HG02642 (cell line): ENCODE measurements at regions not wholly inside any gene's neighbourhood (a gene's known extent, or its start where the extent isn't known, plus 50 kb on each side); places are given as distances from the start of the nearest gene placed in this dataset.

Experiments
- ATAC-seq: cut with Tn5 transposase; IDR thresholded peaks from one replicate; pipeline ENCODE4 v1.9.1; 2021; ENCODE audit warnings: mild to moderate bottlenecking; ENCODE audit not compliant: unreplicated experiment, poor library complexity

DNA sequence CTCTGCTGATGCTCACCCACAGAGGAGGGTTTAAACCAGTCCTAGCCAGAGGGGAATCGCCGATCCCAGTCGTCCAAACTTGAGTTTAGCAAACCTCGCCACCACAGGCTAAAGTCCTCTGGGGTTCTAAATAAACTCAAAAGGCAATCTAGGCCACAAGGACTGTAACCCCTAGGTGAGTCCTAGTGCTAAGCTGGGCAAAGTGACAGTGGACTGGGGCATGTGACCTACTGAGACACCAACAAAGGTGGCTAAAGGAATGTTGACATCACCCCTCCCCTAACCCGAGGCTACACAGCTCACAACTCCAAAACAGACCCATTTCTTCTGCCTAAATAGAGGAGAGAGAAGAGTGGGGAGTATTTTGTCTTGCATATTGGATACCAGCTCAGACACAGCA lies 142.8 kb upstream of the PRDX4 start:
- no peak for ATAC-seq

DNA sequence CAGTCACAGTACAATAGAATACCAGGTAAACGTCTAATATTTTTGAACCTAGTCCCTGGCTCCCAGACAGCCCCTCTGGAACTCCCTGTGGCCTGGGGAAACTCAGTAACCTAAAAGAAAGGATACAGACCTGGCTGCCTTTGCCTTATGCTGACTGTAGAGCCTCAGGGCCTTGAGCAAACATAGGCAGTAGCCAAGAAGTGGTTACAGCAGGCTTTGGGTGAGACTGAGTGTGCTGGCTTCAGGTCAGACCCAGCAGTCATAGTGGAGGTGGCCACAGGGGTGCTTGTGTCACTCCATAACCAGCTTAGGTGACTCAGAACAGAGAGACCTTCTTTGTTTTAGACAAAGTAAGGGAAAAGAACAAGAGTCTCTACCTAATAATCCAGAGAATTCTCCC lies 141.8 kb upstream of the PRDX4 start:
- ATAC-seq = no peak

DNA sequence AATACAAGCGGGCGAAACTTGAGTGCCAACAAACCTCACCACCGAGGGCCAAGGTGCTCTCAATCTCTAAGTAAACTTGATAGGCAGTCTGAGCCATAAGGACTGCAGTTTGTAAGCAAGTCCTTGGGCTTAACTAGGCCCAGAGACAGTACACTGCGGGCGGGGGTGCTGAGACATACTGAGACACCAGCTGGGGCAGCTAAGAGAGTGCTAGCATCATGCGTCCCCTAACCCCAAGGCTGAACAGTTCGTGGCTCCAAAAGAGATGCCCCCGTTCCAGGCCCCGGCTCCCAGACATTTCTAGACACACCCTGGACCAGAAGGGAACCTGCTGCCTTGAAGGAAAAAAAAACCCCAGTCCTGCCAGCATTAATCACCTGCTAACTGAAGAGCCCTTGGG lies 126.8 kb upstream of the PRDX4 start:
- no peak for ATAC-seq

DNA sequence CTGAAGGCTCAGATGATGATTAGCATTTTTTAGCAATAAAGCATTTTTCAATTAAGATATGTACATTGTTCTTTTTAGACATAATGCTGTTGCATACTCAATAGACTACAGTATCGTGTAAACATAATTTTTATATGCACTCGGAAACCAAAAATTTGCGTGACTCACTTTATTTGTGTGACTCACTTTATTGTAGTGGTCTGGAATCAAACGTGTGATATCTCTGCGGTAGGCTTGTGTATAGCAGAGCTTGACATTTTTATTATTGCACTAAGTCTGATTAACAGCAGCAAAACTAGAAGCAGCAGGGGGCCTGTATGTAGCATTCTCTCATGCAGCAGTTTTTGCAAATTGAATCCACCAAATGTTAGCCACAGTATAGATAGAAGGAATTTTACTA lies 119.1 kb upstream of the PRDX4 start:
- ATAC-seq = no peak

DNA sequence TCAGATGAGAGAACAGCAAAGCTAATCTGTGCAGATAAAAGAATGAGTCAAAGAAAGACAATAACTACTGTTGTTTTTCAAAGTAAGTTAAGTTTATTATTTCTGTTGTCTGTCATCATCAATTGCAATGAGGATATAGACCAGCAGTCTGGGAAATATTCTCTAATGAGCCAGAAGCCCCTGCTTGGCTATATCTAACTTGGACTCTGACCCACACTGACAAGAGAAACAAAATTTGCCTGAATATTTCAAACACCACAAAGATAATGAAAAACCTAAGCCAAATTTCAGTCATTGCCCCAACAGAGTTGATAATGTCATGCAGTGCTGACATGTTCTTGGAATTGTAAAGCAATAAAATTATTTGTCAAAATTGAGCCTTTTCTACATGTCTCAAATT lies 115.0 kb upstream of the PRDX4 start:
- no peak for ATAC-seq

DNA sequence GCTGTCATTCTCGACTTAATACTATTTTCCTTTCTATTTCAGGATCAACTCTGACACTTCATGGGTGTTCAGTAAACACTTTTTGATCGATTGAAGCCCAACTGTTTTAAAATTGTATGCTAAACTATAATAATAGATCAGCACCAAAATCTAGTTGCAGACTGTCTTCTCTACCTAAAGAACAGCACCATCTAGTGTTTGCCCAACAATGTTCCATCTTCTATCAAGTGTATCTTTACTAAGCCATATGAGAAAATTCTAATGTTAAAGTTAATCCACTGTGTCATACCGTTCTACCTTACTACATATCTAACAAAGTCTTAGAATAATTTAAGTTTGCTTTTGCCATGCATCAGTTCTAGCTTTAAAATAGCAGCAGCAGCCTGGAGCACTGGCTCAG lies 113.0 kb upstream of the PRDX4 start:
- ATAC-seq = no peak

DNA sequence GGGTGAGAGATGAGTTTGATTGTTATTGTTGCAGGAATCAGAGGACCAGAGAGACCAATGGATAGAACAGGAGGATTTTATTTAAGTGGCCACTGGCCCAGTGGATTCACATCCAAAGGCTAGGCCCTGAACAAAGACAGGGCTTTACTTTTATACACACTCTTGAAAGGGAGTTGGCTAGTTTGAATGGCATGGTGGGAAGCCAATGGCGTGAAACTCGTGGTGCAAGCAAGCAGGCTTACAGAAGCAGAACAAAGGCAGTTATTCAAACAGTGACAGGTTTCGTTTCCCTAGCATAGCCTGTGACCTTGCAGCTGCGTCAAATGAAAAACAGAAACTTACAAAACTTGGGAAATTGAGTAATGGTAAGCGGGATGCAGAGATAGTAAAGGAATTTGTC lies 110.2 kb upstream of the PRDX4 start:
- ATAC-seq = no peak

DNA sequence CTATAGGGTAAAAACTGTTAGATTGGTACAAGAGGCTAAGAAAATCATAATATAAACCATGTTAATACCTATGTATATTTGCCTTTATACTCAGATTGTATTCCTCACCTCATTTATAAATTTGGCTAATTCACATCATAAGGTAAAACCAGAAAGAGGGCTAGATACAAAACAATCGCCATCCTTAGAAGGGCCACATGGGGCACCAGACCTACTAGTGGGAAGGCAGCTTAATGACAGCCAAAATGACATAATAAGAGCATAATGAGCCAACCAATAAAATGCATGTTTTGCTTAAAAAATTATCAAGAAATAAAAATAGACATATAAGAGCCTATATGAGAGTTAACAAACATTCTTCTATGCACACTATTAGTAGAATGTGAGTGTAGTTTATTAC lies 107.3 kb upstream of the PRDX4 start:
- no peak for ATAC-seq

DNA sequence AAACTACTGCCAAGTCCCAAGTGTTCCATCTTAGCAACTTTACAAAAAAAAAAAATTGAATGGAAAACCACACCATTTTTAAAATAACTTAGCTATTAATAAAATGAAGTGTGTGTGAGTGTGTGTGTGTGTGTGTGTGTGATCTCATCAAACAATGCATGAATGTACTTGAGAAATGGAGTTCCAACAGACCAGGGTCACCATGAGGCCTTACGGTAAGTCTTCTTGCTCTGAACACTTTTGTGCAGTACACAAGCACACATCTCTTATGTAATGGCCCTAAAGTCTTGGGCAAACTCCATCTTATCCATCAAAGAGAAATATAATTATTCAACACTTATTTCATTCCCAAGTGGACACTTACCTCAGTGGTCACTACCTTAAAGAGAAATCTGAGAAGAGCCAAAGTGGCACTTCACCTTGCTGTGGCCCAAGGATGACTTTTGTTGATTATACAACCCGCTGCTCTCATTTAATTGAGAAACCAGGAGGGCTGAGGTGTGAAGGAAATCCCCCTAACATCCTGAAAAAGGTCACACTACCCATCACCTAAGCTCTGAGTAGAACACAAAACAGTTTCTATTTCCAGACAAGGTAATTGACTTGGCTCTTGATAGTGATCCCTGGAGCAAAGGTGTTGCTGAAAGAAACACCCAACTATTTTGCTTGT lies 96.5 kb upstream of the PRDX4 start:
- no peak for ATAC-seq

DNA sequence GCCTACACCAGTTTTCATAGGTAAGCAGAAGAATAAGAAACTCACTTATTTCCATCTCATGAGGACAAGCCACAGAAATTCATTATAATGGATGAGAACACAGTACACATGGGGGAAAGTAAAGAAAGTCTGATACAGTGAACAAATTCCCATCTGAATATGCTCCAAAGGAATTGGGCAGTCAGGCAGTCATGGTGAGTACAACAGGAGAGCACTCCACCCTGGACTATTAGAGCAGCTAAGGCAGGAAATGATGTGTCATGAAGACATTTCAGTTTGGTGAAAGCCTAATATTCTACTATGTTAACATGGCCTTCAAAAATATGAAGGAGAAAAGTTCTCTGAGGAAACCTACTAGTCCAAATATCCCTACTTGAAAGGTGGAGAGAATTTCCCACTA lies 92.0 kb upstream of the PRDX4 start:
- no peak for ATAC-seq

DNA sequence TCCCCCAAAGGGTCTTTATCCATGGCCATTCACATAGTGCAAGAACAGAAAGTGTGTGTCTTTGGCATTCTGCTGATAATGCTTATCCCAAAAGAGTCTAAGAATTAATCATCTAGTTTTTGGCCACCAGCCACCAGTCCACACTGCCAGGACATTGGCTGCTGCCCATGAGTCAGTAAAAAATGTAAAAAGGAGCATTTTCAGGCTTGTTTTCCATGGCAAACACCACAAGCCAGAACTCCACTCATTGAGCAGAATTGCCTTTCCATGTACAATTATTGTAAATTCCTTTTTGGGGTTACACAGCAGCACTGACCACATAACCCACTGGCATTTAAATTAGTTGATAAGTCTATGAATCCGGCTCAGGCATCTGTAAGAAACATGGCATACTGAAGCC lies 89.2 kb upstream of the PRDX4 start:
- no peak for ATAC-seq

DNA sequence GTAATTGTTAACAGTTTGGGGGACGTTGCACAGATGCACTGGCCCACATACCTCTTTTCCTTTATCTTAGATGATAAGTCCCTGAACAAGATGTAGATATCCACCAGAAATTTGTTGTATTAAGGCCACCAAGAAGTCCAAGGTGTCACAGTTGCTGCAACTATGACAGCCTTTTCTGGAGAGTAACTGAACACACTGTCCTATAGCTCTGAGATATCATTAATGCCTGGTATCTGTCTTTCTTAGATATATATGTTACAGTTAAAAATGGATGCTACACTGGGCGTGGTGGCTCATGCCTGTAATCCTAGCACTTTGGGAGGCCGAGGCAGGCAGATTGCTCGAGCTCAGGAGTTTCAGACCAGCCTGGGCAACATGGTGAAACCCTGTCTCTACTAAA lies 77.8 kb upstream of the PRDX4 start:
- ATAC-seq = no peak

DNA sequence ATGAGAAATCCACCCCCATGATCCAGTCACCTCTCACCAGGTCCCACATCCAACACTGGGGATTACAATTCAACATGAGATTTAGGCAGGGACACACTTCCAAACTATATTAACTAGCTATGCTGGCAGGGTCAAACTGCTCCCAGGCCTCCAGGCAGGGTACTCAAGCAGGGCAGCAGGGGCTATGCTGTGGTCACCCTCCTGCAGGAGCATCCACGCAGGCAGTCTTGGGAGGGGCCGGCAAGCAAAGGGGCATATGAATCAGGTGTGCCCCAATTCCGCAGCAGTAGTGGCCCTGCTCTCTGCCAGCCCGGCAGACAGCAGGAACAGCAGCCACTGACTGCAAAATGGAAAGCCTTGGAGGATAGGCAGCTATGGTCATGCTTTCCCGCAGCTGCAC lies 74.6 kb upstream of the PRDX4 start:
- no peak for ATAC-seq

DNA sequence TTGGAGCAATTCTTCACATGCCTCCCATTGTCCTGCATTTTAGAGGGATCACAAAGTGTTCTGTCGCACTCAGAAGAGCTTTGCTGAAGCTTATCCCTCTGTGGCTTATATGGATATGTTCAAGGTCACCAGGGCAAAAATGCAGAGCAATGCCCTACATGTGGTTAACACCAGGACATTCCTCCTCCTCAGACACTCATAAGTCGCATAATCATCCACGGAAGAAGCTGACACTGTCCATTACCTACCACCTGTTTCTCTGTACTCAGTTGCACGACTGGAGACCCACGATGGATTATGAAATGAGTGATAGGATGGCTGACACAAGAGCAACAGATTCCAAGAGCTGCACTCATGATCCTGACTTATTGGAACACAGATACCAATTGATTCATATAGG lies 68.7 kb upstream of the PRDX4 start:
- no peak for ATAC-seq

DNA sequence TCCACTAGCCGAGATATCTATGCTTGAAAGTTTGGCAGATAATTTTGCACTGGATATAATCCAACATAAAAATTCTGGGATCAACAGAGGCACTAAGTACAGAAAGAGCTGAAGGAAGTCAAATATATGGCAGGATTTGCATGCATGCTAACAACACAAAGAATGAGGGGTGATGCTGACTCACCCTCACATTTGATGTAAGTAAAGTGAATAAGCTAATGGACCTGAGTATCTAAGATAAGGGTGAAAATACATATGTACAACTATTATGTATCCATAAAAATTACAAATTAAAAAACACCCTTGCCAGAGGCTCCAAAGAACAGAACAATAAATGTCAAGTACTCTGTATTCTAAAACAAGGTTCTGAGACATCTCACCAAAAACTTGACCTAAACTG lies 63.8 kb upstream of the PRDX4 start:
- ATAC-seq = no peak

DNA sequence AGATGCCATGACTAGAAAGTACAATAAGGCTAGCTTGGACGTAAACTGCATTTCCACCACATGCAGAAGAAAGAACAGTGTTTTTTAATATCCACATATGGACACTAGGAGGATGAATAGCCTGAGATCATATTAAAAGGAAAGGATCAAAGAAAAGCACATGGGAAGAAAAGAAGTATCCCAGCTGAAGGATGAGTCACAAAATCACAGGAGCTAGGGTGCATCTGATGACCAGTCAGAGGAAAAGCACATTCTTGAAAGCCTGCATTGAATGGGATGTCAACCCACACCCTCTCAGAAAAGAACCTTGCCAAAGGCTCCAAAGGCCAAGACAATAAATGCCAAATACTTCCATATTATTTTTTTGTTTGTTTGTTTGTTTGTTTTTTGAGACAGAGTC lies 56.8 kb upstream of the PRDX4 start:
- no peak for ATAC-seq

DNA sequence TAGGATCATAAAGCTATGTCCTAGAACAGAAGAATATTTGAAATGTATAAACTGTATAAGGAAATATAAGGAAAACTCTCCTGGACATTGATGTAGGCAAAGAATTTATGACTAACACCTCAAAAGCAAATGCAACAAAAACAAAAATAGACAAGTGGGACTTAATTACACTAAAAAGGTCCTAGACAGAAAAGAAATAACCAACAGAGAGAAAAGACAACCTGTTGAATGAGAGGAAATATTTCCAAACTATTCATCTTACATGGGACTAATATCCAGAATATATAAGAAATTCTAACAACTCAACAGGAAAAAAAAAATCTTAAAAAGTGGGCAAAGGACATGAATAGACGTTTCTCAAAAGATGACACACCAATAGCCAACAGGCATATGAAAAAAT lies 54.4 kb upstream of the PRDX4 start:
- no peak for ATAC-seq

DNA sequence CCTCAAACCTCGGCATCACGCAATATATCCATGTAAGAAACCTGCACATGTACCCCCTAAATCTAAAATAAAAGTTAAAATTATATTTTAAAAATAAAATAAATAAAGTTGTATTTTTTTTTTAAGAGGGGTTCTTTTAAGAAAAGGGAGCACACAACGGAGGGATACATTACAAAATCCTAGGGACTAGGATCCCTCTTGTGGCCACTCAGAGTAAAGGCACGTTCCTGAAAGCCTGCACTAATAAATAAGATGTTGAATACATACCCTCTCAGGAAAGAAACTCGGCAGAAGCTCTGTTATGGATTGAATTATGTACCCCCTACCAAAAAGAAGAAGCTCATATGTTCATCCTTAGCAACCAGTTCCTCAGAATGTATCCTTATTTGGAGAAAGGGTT lies 50.9 kb upstream of the PRDX4 start:
- ATAC-seq = no peak
